GM12892 (cell line): ENCODE measurements at regions not wholly inside any gene's neighbourhood (a gene's known extent, or its start where the extent isn't known, plus 50 kb on each side); places are given as distances from the start of the nearest gene placed in this dataset.

Experiments used
- POLR2AphosphoS5 ChIP-seq: IDR thresholded peaks from 2 replicates; pipeline ENCODE4 v1.6.1; 2011; ENCODE audit warnings: low read depth, low read length, control low read depth
- TAF1 ChIP-seq: IDR thresholded peaks from 2 replicates; pipeline ENCODE4 v1.6.1; 2011; ENCODE audit warnings: low read depth, mild to moderate bottlenecking, control low read depth, low read length, borderline replicate concordance

GRCh38 chr5:4226565-4226964 lies 630.9 kb downstream of the IRX1 start:
- TF ChIP-seq POLR2AphosphoS5 (no peak), TAF1 (no peak)
